Vagina (tissue), 2 donors: ENCODE measurements at regions not wholly inside any gene's neighbourhood (a gene's known extent, or its start where the extent isn't known, plus 50 kb on each side); places are given as distances from the start of the nearest gene placed in this dataset.

Source experiments
- CTCF ChIP-seq, 3 experiments: fragments of 450-650 bp in 2 of 3; fragments of 200-600 bp in 1 of 3; sonication (generic) in 1 of 3; IDR thresholded peaks; one replicate each; pipeline ENCODE4 v1.5.1; 2017 to 2019; ENCODE audit warnings: antibody characterized with exemption in 3 of 3, mild to moderate bottlenecking in 2 of 3, moderate library complexity in 2 of 3
- POLR2AphosphoS5 ChIP-seq, 2 donors: sonication (generic); formaldehyde crosslinking; IDR thresholded peaks; one replicate each; pipeline ENCODE4 v1.9.0; 2017; ENCODE audit warnings: antibody characterized with exemption in 2 of 2, mild to moderate bottlenecking in 2 of 2, low read depth in 1 of 2; ENCODE audit not compliant: insufficient read depth in 1 of 2

- TF ChIP-seq CTCF (IDR thresholded peaks at IDR 0.05), result no peak
- TF ChIP-seq POLR2AphosphoS5 (IDR thresholded peaks at IDR 0.05; ENCODE audit: insufficient read depth in 1 of 2, low read depth in 1 of 2), result no peak
Observed at GRCh38 chr2:204108781-204109295, 172.3 kb downstream of the ICOS start.
